Parathyroid adenoma (tissue), 2 donors: ENCODE measurements at regions not wholly inside any gene's neighbourhood (a gene's known extent, or its start where the extent isn't known, plus 50 kb on each side); places are given as distances from the start of the nearest gene placed in this dataset.
"Not testable (repeated sequence)": the region's sequence is repeated elsewhere in the genome, so short reads cannot be mapped to it uniquely, and the experiment has no call there.

Experiments
- H2AFZ ChIP-seq: fragments of 300-600 bp; sonication (generic); one replicate; pipeline ENCODE4 v1.7.0; 2017; ENCODE audit warnings: antibody characterized with exemption, mild to moderate bottlenecking
- H3K27ac ChIP-seq: fragments of 300-600 bp; sonication (generic); one replicate; pipeline ENCODE4 v1.7.0; 2017
- H3K27me3 ChIP-seq: fragments of 300-600 bp; sonication (generic); one replicate; pipeline ENCODE4 v1.7.0; 2017; ENCODE audit warnings: low read length; ENCODE audit not compliant: control insufficient read depth, insufficient read depth
- H3K36me3 ChIP-seq: fragments of 300-600 bp; sonication (generic); one replicate; pipeline ENCODE4 v1.7.0; 2017; ENCODE audit warnings: low read length; ENCODE audit not compliant: control insufficient read depth, insufficient read depth
- H3K4me1 ChIP-seq: fragments of 300-600 bp; sonication (generic); one replicate; pipeline ENCODE4 v1.7.0; 2017; ENCODE audit warnings: control low read depth
- H3K4me2 ChIP-seq: fragments of 300-600 bp; sonication (generic); one replicate; pipeline ENCODE4 v1.7.0; 2017; ENCODE audit warnings: low read length
- H3K4me3 ChIP-seq: fragments of 300-600 bp; sonication (generic); one replicate; pipeline ENCODE4 v1.7.0; 2017; ENCODE audit warnings: low read depth, low read length
- H3K79me2 ChIP-seq: fragments of 300-600 bp; sonication (generic); one replicate; pipeline ENCODE4 v1.7.0; 2017; ENCODE audit warnings: control low read depth
- H3K9ac ChIP-seq: fragments of 300-600 bp; sonication (generic); one replicate; pipeline ENCODE4 v1.7.0; 2017; ENCODE audit warnings: mild to moderate bottlenecking
- H3K9me3 ChIP-seq: fragments of 300-600 bp; sonication (generic); one replicate; pipeline ENCODE4 v1.7.0; 2017; ENCODE audit warnings: low read length; ENCODE audit not compliant: control insufficient read depth
- TF ChIP-seq, protein P1 (sequence below): fragments of 300-600 bp; sonication (generic); IDR thresholded peaks from one replicate; pipeline ENCODE4 v1.7.0; 2017; ENCODE audit warnings: antibody characterized with exemption, mild to moderate bottlenecking
- donor health status: primary hyperparathyroidism.

DNA sequence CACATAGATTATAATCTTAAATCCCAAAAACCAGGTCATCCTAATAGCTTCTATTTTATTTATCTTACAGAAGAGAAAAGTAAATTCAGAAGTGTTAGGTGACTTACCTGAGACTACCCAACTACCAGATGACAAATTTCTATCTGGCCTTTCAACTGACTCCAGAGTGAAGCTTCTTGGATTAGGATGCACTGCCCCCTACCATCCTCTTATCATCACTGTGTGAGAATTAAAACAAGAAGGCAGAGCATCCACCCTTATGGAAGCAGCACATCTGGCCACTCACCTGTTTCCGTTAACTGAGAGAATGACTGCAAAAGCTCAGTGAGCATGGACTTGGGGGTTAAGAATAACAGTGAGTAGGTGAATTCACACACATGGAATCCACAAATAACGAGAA, 502.6 kb upstream of the TECRL start:
- TF ChIP-seq, protein P1, sequence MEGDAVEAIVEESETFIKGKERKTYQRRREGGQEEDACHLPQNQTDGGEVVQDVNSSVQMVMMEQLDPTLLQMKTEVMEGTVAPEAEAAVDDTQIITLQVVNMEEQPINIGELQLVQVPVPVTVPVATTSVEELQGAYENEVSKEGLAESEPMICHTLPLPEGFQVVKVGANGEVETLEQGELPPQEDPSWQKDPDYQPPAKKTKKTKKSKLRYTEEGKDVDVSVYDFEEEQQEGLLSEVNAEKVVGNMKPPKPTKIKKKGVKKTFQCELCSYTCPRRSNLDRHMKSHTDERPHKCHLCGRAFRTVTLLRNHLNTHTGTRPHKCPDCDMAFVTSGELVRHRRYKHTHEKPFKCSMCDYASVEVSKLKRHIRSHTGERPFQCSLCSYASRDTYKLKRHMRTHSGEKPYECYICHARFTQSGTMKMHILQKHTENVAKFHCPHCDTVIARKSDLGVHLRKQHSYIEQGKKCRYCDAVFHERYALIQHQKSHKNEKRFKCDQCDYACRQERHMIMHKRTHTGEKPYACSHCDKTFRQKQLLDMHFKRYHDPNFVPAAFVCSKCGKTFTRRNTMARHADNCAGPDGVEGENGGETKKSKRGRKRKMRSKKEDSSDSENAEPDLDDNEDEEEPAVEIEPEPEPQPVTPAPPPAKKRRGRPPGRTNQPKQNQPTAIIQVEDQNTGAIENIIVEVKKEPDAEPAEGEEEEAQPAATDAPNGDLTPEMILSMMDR: no peak
- Histone ChIP-seq H3K79me2 (no peaks in the 10 kb centered on the region), H2AFZ (no peak overlapping the region), H3K9ac (no peak overlapping the region), H3K4me1 (no peaks in the 10 kb centered on the region), H3K9me3 (no peaks in the 10 kb centered on the region), H3K27ac (no peak overlapping the region), H3K36me3 (no peaks in the 10 kb centered on the region), H3K4me3 (no peak overlapping the region), H3K27me3 (no peaks in the 10 kb centered on the region), H3K4me2 (no peak overlapping the region)

DNA sequence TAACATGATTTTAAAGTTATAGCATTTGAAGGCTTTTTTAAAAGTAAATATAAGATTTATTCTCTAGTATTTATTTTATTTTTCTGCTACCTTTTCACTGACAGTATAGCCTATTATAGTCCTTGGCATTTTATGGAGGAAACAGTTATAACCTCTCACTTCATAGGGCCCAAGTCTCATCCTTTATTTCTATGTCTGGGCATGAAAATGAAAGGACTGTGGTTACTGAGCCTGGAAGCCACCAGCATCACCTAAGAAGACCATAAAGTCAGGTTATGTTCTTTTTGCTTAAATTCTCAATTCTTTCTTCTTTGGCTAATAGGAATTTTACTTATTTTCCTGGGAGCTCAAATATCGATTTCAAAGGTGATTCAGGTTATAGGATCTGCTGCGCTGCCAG, 494.7 kb upstream of the TECRL start:
- no peaks in the 10 kb centered on the region for H3K4me1 ChIP-seq
- H3K27ac ChIP-seq: no peak overlapping the region
- H3K4me3 ChIP-seq: no peak overlapping the region
- no peak overlapping the region for H3K9ac ChIP-seq
- H3K36me3 ChIP-seq: no peaks in the 10 kb centered on the region
- H3K27me3 ChIP-seq: no peaks in the 10 kb centered on the region
- TF ChIP-seq, protein P1: no peak
- no peak overlapping the region for H2AFZ ChIP-seq
- H3K79me2 ChIP-seq: no peaks in the 10 kb centered on the region
- H3K9me3 ChIP-seq: no peaks in the 10 kb centered on the region
- no peak overlapping the region for H3K4me2 ChIP-seq

DNA sequence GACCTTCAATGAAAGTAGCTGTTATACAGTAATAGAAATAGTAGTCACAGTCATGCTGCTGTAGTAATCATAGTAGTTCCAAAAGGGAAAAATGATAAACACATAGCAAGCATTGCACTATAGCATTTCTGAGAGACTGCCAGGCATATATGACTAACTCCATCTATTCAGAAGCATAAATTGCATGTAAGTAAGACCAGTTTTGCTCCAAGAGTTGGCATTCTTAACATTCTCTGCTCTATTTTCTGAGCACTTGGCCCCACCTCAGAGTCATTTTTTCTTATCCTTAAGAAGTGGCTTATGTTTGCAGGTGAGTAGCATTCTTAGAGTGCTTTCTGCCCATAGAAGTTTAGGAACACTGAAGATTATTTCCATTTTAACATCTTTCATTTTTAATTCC, 490.3 kb upstream of the TECRL start:
- H3K79me2 ChIP-seq: no peaks in the 10 kb centered on the region
- no peaks in the 10 kb centered on the region for H3K27me3 ChIP-seq
- no peaks in the 10 kb centered on the region for H3K36me3 ChIP-seq
- H3K9me3 ChIP-seq: no peaks in the 10 kb centered on the region
- H3K9ac ChIP-seq: no peak overlapping the region
- TF ChIP-seq, protein P1: no peak
- H3K27ac ChIP-seq: no peak overlapping the region
- no peak overlapping the region for H3K4me2 ChIP-seq
- no peak overlapping the region for H3K4me3 ChIP-seq
- H3K4me1 ChIP-seq: no peaks in the 10 kb centered on the region
- H2AFZ ChIP-seq: no peak overlapping the region

DNA sequence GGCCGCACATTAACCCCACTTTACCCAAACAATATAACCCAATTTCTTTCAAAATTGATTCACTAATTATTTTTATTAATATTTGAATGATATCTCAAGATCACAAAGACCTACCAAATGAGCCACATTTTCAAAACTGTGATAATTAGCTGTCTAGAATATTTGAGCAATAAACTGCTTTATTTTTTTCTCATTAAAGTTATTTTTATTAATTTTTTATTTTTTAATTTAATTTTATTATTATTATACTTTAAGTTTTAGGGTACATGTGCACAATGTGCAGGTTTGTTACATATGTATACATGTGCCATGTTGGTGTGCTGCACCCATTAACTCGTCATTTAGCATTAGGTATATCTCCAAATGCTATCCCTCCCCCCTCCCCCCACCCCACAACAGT, 489.8 kb upstream of the TECRL start:
- H3K27me3 ChIP-seq, H3K4me1 ChIP-seq, H3K79me2 ChIP-seq, H3K4me3 ChIP-seq, H2AFZ ChIP-seq, H3K9me3 ChIP-seq, H3K27ac ChIP-seq, H3K36me3 ChIP-seq, H3K4me2 ChIP-seq, H3K9ac ChIP-seq: not testable (repeated sequence)

DNA sequence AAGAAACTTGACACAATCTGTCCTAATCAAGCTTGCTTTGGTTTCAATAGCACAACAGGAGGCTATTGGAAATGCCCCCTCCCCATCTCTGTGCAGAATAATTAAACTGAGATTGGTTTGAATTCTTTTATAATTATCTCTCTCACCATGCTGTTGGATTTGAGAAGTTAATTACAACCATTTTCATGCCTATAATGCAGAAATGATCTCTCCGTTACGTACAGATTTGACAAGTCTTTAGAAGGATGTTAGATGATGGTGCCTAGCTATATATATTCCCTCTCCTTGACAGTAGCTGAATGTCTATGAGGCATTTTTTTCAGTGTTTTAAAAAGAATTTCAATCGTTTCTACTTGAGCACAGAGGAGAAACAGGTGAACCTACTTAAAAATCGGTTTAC, 488.4 kb upstream of the TECRL start:
- Histone ChIP-seq H3K9me3 (no peaks in the 10 kb centered on the region), H3K27ac (no peak overlapping the region), H2AFZ (no peak overlapping the region), H3K36me3 (no peaks in the 10 kb centered on the region), H3K9ac (no peak overlapping the region), H3K4me3 (no peak overlapping the region), H3K4me2 (no peak overlapping the region), H3K4me1 (no peaks in the 10 kb centered on the region), H3K27me3 (no peaks in the 10 kb centered on the region), H3K79me2 (no peaks in the 10 kb centered on the region)
- TF ChIP-seq, protein P1: no peak
